Mesothelial cell of epicardium (in vitro differentiated cells): ENCODE measurements at regions not wholly inside any gene's neighbourhood (a gene's known extent, or its start where the extent isn't known, plus 50 kb on each side); places are given as distances from the start of the nearest gene placed in this dataset.
"Not testable (repeated sequence)": the region's sequence is repeated elsewhere in the genome, so short reads cannot be mapped to it uniquely, and the experiment has no call there.

Experiments
- DNase-seq, 2 experiments: peaks; one replicate each; pipeline ENCODE4 v3.0.0; 2021; ENCODE audit warnings: low spot score in 2 of 2; ENCODE audit not compliant: unreplicated experiment in 2 of 2
- H3K27ac Mint-ChIP-seq: 2 replicates; pipeline ENCODE4 v1.8.0; 2021; ENCODE audit warnings: mixed read lengths
- H3K27me3 Mint-ChIP-seq: 2 replicates; pipeline ENCODE4 v1.8.0; 2021; ENCODE audit warnings: low read depth, mixed read lengths
- H3K36me3 Mint-ChIP-seq: 2 replicates; pipeline ENCODE4 v1.8.0; 2021; ENCODE audit warnings: mixed read lengths
- H3K4me1 Mint-ChIP-seq: 2 replicates; pipeline ENCODE4 v1.8.0; 2021; ENCODE audit warnings: mixed read lengths
- H3K4me3 Mint-ChIP-seq: 2 replicates; pipeline ENCODE4 v1.8.0; 2021; ENCODE audit warnings: mild to moderate bottlenecking, moderate library complexity, mixed read lengths
- H3K9me3 Mint-ChIP-seq: 2 replicates; pipeline ENCODE4 v1.8.0; 2021; ENCODE audit warnings: mixed read lengths
- TF ChIP-seq, protein P1 (sequence below): fragments of 200-600 bp; sonication (generic); IDR thresholded peaks from one replicate; pipeline ENCODE4 v1.5.0; 2021; ENCODE audit warnings: antibody characterized with exemption; ENCODE audit not compliant: unreplicated experiment

GRCh38 chr4:84312426-84313012 lies 186.6 kb downstream of the NKX6-1 start:
- H3K4me1 Mint-ChIP-seq: no peaks in the 10 kb centered on the region
- H3K27ac Mint-ChIP-seq: no peak overlapping the region
- no peaks in the 10 kb centered on the region for H3K9me3 Mint-ChIP-seq
- TF ChIP-seq, protein P1, sequence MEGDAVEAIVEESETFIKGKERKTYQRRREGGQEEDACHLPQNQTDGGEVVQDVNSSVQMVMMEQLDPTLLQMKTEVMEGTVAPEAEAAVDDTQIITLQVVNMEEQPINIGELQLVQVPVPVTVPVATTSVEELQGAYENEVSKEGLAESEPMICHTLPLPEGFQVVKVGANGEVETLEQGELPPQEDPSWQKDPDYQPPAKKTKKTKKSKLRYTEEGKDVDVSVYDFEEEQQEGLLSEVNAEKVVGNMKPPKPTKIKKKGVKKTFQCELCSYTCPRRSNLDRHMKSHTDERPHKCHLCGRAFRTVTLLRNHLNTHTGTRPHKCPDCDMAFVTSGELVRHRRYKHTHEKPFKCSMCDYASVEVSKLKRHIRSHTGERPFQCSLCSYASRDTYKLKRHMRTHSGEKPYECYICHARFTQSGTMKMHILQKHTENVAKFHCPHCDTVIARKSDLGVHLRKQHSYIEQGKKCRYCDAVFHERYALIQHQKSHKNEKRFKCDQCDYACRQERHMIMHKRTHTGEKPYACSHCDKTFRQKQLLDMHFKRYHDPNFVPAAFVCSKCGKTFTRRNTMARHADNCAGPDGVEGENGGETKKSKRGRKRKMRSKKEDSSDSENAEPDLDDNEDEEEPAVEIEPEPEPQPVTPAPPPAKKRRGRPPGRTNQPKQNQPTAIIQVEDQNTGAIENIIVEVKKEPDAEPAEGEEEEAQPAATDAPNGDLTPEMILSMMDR: no peak
- no peak for DNase-seq
- H3K4me3 Mint-ChIP-seq: no peak overlapping the region
- no peaks in the 10 kb centered on the region for H3K36me3 Mint-ChIP-seq
- H3K27me3 Mint-ChIP-seq: peaks cover 42% of the 10 kb centered on the region

DNA sequence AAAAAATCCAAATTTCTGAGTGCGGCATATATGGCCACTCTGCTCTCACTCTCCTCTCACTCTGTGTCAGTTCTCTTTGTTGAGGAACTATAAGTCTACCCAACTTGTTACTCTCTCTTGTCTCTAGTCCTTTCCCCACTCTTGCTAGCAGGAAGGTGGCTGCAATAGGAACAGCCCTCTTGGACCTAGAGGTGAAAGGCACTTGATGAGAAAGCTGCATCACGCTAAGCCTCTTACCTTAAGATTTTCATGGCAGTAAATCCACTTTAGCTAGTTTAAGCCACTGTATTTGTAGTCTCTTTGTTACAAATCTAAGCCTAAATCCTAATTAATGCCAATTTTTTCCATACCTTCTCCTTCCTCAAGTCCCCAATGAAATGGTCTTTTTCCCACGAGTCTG lies 189.9 kb downstream of the NKX6-1 start:
- no peak overlapping the region for H3K4me3 Mint-ChIP-seq
- H3K36me3 Mint-ChIP-seq: no peaks in the 10 kb centered on the region
- H3K9me3 Mint-ChIP-seq: no peaks in the 10 kb centered on the region
- no peaks in the 10 kb centered on the region for H3K4me1 Mint-ChIP-seq
- TF ChIP-seq, protein P1: no peak
- no peak overlapping the region for H3K27ac Mint-ChIP-seq
- no peak for DNase-seq
- peaks cover 17% of the 10 kb centered on the region for H3K27me3 Mint-ChIP-seq

DNA sequence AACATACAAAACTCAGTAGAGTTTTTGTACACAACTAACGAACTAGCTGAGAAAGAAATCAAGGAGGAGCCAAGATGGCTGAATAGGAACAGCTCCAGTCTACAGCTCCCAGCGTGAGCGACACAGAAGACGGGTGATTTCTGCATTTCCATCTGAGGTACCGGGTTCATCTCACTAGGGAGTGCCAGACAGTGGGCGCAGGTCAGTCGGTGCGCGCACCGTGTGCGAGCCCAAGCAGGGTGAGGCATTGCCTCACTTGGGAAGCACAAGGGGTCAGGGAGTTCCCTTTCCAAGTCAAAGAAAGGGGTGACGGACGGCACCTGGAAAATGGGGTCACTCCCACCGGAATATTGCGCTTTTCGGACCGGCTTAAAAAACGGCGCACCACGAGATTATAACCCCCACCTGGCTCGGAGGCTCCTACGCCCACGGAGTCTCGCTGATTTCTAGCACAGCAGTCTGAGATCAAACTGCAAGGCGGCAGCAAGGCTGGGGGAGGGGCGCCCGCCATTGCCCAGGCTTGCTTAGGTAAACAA lies 200.3 kb downstream of the NKX6-1 start:
- not testable (repeated sequence) for DNase-seq, H3K4me1 Mint-ChIP-seq, H3K27ac Mint-ChIP-seq, H3K4me3 Mint-ChIP-seq, H3K36me3 Mint-ChIP-seq, H3K27me3 Mint-ChIP-seq
- peaks cover 22% of the 10 kb centered on the region for H3K9me3 Mint-ChIP-seq

DNA sequence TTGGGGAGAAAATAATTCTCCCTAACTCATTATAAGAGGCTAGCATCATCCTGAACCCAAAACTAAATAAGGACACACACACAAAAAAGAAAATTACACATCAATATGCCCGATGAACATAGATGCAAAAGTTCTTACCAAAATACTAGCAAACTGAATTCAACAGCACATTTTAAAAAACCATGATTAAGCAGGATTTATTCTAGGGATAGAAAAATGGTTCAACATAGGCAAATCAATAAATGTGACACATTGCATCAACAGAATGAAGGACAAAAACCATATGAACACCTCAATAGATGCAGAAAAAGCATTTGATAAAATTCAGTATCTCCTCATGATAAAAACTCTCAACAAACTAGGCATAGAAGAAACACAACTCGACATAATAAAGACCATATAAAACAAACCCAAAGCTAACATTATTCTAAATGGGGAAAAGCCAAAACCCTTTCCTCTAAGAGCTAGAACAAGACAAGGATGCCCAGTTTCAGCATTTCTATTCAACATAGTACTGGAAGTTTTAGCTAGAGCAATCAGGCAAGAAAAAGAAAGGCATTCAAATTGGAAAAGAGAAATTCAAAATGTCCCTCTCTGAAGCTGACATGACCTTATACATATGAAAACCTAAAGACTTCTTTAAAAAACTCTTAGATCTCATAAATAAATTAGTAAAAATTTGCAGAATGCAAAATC lies 200.9 kb downstream of the NKX6-1 start:
- TF ChIP-seq, protein P1: no peak
- DNase-seq: no peak
- peaks cover 22% of the 10 kb centered on the region for H3K9me3 Mint-ChIP-seq
- H3K27me3 Mint-ChIP-seq: no peaks in the 10 kb centered on the region
- no peak overlapping the region for H3K4me3 Mint-ChIP-seq
- no peaks in the 10 kb centered on the region for H3K4me1 Mint-ChIP-seq
- H3K36me3 Mint-ChIP-seq: no peaks in the 10 kb centered on the region
- H3K27ac Mint-ChIP-seq: no peak overlapping the region

GRCh38 chr4:84291969-84292368 lies 207.1 kb downstream of the NKX6-1 start:
- Mint-ChIP-seq H3K9me3 (peaks cover 42% of the 10 kb centered on the region), H3K4me3 (no peak overlapping the region), H3K36me3 (no peaks in the 10 kb centered on the region), H3K4me1 (no peaks in the 10 kb centered on the region), H3K27ac (no peak overlapping the region), H3K27me3 (no peaks in the 10 kb centered on the region)
- no peak for DNase-seq
- TF ChIP-seq, protein P1: no peak

GRCh38 chr4:84286048-84286447 lies 213.0 kb downstream of the NKX6-1 start:
- H3K4me3 Mint-ChIP-seq: no peak overlapping the region
- no peaks in the 10 kb centered on the region for H3K4me1 Mint-ChIP-seq
- TF ChIP-seq, protein P1: no peak
- DNase-seq: no peak
- H3K9me3 Mint-ChIP-seq: peaks cover 34% of the 10 kb centered on the region
- H3K36me3 Mint-ChIP-seq: no peaks in the 10 kb centered on the region
- H3K27ac Mint-ChIP-seq: no peak overlapping the region
- no peaks in the 10 kb centered on the region for H3K27me3 Mint-ChIP-seq
